Adipose tissue (tissue), 3 donors: ENCODE measurements at regions not wholly inside any gene's neighbourhood (a gene's known extent, or its start where the extent isn't known, plus 50 kb on each side); places are given as distances from the start of the nearest gene placed in this dataset.
"Not testable (repeated sequence)": the region's sequence is repeated elsewhere in the genome, so short reads cannot be mapped to it uniquely, and the experiment has no call there.

Source experiments
- H3K27ac ChIP-seq: one replicate; pipeline ENCODE4 v1.5.1; 2013; ENCODE audit warnings: low read depth, low read length
- WGBS, 3 donors: extraction: QIAGEN DNeasy Blood & Tissue Kit; methylation state at CpG; one replicate each; pipeline ENCODE4 v1.1.7; 2013; 5-methylcytosine and 5-hydroxymethylcytosine counted together
- donor health status: healthy with polysubstance abuse.
- donor health status: Bipolar disorder and iron deficiency.
- donor health status: healthy.

DNA sequence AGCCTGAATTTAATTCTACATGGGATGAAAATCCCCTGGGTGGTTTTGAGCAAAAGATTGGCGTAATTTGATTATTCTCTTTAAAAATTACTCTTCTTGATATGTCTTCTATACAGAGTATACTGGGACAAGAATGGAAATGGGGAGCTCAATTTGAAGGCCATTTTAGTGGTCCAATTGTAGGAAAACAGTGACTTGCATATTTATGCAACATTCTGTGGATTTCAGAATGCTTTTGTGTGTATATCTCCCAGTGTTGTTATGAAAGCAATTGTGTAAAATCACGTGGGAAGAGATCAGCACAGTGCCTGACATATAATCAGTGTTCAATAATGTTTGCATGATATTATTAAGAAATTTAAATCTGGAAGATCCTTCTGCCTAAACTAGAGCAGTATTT lies 575.9 kb upstream of the PBX1 start:
- H3K27ac ChIP-seq, result no peak overlapping the region
- 64 to 79% (median 70%) methylated on average over 2 of the region's 2 CpGs for WGBS, 3 donors

- 77 to 88% (median 83%) methylated on average over 3 of the region's 3 CpGs for WGBS, 3 donors
- H3K27ac ChIP-seq, result no peak overlapping the region
Observed at GRCh38 chr1:163985700-163986099, 573.3 kb upstream of the PBX1 start.

DNA sequence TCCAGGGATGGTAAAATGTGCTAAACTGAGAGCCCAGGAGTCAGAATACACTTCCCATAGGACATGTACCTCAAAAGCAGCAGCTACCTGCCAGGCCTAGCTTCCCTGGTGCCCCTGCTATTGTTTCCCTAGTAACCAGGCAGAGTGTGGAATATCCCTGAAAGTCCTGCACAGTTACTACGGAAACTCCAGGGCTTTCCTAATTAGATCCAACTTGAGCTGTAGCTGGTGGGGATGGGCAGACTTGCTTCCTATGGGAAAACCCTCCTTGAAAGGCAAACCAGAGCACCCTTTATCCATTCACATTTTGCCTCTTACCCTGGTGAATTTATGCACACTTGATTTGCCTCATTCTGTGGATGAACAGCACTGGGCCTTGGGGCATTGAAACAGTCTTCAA lies 559.9 kb upstream of the PBX1 start:
- WGBS, 3 donors, result 74 to 88% (median 76%) methylated on average over 1 of the region's 1 CpG
- H3K27ac ChIP-seq, result no peak overlapping the region

DNA sequence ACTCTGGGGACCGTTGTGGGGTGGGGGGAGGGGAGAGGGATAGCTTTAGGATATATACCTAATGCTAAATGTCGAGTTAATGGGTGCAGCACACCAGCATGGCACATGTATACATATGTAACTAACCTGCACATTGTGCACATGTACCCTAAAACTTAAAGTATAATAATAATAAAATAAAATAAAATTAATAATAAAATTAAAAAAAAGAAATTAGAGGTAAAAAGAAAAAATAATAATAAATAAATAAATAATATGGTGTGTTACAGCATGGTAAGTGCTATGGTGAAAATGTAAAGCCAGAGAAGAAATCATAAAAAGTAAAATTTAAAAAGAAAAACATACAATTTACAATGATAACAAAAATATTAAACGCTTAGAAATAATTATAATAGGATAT lies 552.8 kb upstream of the PBX1 start:
- not testable (repeated sequence) for H3K27ac ChIP-seq
- 66 to 78% (median 73%) methylated on average over 3 of the region's 3 CpGs for WGBS, 3 donors

DNA sequence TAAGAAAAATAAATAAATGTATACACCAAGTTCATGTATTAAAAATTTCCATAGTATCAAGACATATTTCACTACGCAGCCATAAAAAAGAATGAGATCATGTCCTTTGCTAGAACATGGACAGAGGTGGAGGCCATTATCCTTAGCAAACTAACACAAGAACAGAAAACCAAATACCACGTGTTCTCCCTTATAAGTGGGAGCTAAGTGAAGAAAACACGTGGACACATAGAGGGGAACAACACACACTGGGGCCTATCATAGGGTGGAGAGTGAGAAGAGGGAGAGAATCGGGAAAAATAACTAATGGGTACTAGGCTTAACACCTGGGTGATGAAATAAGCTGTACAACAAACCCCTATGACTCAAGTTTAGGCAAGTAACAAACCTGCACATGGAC lies 552.4 kb upstream of the PBX1 start:
- 82 to 91% (median 88%) methylated on average over 4 of the region's 4 CpGs for whole genome bisulfite sequencing, 3 donors
- H3K27ac ChIP-seq, result no peak overlapping the region

- H3K27ac ChIP-seq, result no peak overlapping the region
- 90 to 96% (median 95%) methylated on average over 1 of the region's 1 CpG for WGBS, 3 donors
Observed at GRCh38 chr1:164017239-164017638, 541.7 kb upstream of the PBX1 start.

GRCh38 chr1:164020391-164020790 lies 538.6 kb upstream of the PBX1 start:
- 70 to 90% (median 76%) methylated on average over 2 of the region's 2 CpGs for WGBS, 3 donors
- H3K27ac ChIP-seq, result no peak overlapping the region

DNA sequence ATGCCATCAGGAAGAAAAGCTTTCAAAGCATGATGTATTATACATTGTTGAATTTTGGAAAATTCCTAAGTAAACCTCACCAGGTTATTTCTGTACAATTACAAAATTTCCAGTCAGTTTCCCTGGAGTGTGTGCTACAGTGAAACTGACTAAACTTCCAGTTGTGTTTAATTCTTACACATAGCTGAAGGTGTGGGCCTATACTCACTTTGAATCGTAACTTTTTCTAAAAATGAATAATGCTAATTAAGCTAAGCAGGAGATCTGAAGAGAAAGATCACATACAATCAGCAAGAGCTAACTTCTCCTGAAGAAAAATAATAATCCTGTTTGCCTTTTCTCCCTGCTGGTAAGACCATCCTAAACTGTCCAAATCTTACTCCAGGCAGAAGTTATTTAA lies 537.2 kb upstream of the PBX1 start:
- H3K27ac ChIP-seq, result no peak overlapping the region
- WGBS, 3 donors, result 79 to 85% (median 83%) methylated on average over 1 of the region's 1 CpG

DNA sequence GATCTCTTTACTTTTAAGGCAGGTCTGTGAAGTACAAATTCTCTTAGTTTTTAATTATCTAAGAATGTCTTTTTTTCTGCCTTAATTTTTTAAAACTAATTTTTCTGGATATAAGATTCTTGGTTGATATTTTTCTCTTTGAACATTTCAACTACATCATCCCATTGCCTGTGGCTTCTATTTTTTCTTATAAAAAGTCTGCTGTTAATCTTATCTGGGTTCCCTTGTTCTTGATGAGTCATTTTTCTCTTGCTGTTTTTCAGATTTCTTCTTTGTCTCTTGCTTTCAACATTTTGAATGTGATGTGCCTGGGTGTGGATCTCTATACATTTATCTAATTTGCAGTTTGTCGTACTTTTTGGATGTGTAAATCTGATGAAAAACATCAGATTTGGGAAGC lies 525.2 kb upstream of the PBX1 start:
- no peak overlapping the region for H3K27ac ChIP-seq
- WGBS, 3 donors, result 39 to 90% (median 89%) methylated on average over 1 of the region's 1 CpG

DNA sequence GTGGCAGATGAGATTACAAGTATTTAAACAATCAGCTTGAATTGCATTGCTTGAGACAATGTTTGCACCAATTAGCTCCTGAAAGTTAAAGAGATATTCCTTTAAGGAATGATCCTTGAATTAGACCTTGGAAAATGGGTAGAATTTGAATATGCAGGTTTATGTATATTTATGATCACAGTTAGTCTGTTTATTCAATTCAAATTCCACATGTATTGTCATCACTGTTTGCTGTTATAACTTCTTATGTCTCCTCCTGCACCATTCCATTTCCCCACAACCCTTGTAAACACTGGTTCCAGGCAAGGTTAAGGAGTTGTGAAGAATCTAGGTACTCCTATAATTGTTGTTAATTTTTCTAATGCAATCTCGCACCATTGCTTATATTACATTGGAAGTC lies 518.2 kb upstream of the PBX1 start:
- WGBS, 3 donors, result 94 to 95% (median 94%) methylated on average over 1 of the region's 1 CpG
- no peak overlapping the region for H3K27ac ChIP-seq

DNA sequence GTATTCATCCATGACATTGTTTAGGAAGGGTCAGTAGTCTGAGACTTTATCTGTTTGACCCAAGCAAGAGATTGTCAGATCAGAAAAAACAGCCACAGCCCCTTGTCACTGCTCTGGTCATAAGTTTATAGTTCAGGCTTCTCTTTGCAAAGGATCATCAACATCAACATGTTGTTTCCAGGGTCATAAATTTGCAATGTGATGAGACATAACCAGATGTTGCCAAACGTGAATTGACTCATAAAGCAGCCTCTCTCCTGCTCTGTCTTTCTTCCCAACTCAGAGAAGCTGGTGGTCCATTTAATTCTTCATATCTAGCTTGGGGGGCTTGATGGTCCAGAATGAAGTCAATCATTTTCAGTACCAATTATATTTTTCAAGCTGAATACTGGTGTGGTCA lies 507.2 kb upstream of the PBX1 start:
- no peak overlapping the region for H3K27ac ChIP-seq
- 48 to 62% (median 59%) methylated on average over 1 of the region's 1 CpG for WGBS, 3 donors

GRCh38 chr1:164054331-164054730 lies 504.7 kb upstream of the PBX1 start:
- WGBS, 3 donors, result 70 to 78% (median 72%) methylated on average over 4 of the region's 4 CpGs
- H3K27ac ChIP-seq, result no peak overlapping the region

DNA sequence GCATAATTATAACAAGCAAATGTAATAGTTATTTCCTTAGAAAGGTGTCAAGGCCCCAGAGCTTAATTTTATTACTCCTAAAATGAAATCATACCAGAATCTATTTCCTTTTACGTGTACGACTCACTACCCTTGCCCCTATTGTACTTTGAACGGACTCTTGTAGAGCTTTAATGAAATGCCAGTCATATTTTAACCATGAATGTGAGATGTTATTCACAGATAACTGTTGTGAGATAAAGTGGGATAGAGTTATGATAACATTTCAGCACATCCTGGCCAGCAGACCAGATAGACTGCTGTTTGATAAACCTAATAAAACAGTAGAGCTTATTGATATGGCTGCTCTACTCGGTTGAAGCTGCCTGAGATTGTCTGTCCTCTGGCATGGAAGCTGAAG lies 500.8 kb upstream of the PBX1 start:
- WGBS, 3 donors, result 47 to 78% (median 72%) methylated on average over 4 of the region's 4 CpGs
- H3K27ac ChIP-seq, result no peak overlapping the region

DNA sequence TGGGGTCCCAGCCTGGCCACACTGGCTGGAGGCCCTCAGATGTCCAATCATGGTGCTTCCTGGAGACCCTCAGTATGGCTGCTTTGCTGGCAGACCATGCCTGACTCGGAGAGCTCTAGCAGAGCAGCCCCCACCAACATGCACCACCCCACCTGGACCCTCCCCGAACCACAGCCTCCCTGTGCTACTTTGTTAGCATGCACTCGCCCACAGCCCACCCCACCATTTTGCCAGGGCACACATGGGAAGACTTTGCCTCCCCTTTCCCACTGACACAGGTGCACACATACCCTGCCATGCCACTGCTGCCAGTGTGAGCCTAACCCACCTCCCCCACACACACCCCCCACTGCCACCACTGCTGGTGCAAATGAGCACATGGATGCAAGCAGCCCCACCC lies 497.5 kb upstream of the PBX1 start:
- no peak overlapping the region for H3K27ac ChIP-seq
- 60 to 87% (median 78%) methylated on average over 2 to 3 of the region's 3 CpGs for WGBS, 3 donors

DNA sequence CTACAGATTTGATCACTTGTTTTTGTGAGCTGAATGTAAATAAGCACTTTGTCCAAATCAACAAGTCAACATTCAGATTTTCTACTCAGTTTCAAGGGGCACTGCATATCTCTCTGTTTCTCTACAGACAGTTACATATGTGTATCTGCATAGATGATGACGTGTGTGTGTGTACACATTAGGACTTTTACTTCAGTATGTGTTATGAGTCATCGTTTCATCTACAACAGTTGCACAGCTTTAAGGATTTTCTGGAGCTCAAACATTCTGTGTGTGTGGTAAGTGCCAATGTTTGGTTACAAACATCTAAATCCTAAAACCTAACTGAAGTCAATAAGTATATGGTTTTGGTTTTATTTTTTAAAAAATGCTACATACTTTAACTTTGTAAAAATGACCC lies 494.5 kb upstream of the PBX1 start:
- H3K27ac ChIP-seq, result no peak overlapping the region
- 61 to 78% (median 75%) methylated on average over 2 of the region's 2 CpGs for WGBS, 3 donors

DNA sequence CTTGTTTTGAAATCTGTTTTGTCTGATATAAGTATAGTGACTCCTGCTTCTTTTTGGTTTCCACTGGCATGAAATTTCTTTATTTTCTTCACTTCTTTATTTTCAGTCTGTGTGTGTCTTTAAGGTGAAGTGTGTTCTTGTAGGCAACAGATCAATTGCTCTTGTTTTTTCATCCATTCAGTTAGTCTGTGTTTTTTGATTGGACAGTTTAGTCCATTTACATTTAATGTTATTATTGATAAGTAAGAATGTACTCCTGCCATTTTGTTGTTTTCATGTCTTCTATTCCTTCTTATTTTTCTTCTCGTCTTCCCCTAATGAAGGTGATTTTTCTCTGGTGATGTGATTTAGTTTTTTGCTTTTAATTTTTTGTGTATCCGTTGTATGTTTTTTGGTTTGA lies 487.7 kb upstream of the PBX1 start:
- 88 to 94% (median 89%) methylated on average over 2 of the region's 2 CpGs for WGBS, 3 donors

GRCh38 chr1:164086832-164087231 lies 472.2 kb upstream of the PBX1 start:
- H3K27ac ChIP-seq, result no peak overlapping the region

More for the DNA sequence above, 487.7 kb upstream of the PBX1 start:
- H3K27ac ChIP-seq, result no peak overlapping the region

GRCh38 chr1:164087906-164088453 lies 471.0 kb upstream of the PBX1 start:
- 40 to 59% (median 54%) methylated on average over 6 of the region's 6 CpGs for WGBS, 3 donors
- H3K27ac ChIP-seq, result no peak overlapping the region

DNA sequence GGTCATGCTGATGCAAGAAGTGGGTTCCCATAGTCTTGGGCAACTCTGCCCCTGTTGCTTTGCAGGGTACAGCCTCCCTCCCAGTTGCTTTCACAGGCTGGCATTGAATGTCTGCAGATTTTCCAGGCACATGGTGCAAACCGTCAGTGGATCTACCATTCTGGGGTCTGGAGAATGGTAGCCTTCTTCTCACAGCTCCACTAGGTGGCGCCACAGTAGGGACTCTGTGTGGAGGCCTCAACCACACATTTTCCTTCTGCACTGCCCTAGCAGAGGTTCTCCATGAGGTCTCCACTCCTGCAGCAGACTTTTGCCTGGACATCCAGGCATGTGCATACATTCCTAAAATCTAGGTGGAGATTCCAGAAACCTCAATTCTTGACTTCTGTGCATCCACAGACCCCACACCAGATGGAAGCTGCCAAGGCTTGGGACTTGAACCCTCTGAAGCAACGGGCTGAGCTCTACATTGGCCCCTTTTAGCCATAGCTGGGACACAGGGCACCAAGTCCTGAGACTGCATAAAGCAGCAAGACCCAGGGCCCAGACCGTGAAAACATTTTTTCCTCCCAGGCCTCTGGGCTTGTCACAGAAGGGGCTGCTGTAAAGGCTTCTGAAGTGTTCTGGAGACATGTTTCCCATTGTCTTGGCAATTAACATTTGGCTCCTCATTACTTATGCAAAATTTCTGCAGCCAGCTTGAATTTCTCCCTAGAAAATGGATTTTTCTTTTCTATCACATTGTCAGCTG lies 466.2 kb upstream of the PBX1 start:
- WGBS, 3 donors, result 70 to 81% (median 80%) methylated on average over 4 of the region's 4 CpGs
- H3K27ac ChIP-seq, result no peak overlapping the region

DNA sequence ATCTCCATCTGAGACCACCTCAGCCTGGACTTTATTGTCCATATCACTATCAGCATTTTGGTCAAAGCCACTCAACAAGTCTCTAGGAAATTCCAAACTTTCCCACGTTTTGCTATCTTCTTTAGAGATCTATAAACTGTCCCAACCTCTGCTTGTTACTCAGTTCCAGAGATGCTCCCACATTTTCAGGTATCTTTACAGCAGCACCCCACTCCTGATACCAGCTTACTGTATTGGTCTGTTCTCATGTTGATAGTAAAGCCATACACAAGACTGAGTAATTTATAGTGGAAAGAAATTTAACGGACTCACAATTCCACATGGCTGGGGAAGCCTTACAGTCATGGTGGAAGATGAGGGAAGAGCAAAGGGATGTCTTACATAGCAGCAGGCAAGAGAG lies 465.4 kb upstream of the PBX1 start:
- H3K27ac ChIP-seq, result no peak overlapping the region
- 77 to 88% (median 82%) methylated on average over 2 of the region's 2 CpGs for WGBS, 3 donors
